NOMO-1 treated with dmso at 0.1 percent for 144 hours (cell line): ENCODE measurements at regions not wholly inside any gene's neighbourhood (a gene's known extent, or its start where the extent isn't known, plus 50 kb on each side); places are given as distances from the start of the nearest gene placed in this dataset.

Experiments used
- DNase-seq: peaks from one replicate; lab custom pipeline; 2025; ENCODE audit not compliant: unreplicated experiment; lab: John Stamatoyannopoulos, UW

DNA sequence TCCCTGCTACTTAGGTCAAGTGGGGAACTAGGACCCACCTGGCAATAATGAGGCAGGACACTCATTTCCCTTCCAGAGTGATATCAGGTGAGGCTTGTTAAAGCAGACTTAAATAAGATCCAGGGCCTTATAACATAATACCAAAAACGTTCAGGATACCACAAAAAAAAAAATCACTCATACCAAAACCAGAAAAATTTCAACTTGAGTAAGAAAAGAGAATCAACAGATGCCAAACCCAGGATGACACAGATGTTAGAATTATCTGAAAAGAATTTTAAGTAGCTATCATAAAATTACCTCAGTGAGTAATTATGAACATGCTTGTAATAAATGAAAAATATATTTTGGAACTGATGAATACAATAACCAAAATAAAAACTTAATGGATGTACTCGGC lies 255.6 kb upstream of the OSR1 start:
- no peak for DNase-seq

DNA sequence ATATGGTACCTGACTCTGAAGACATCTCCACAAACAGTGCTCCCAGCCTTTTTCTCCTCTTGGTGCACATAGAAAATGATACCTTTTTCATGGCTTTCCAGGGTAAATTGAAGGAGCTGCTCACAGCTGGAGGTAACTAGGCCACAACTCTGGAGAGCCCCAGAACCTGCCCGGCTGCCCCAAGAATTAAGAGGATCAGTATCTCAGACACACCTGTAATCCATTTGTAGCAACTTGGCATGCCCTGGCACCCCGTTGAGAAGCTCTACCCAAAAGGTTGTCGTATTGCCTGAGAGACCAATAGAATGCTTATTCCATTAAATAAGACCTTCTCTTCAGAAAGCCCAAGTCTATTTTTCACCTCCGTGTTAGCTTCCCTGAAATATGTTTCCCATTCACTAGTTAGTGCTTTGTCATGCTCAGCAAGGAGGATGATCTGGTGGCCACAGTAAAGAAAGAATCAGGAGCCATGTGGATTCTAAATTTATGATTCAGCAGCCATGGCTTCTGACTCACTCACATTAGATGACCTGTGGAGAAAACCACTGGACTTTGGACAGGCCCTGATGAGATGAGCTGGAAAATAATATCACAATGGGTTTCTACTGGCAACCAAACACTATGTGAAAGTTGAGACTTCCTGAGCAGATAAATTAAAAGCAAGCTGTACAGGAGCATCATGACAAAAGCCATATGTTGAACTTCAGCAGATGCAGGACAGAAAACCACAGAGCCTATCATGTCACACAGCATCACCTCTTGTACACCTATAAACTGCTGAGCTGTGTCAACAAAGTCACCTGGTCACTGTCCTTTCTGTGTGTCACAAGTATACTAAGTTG lies 253.3 kb upstream of the OSR1 start:
- DNase-seq = no peak

- no peak for DNase-seq
These were observed 250.8 kb upstream of the OSR1 start for GRCh38 chr2:19609266-19609665.

DNA sequence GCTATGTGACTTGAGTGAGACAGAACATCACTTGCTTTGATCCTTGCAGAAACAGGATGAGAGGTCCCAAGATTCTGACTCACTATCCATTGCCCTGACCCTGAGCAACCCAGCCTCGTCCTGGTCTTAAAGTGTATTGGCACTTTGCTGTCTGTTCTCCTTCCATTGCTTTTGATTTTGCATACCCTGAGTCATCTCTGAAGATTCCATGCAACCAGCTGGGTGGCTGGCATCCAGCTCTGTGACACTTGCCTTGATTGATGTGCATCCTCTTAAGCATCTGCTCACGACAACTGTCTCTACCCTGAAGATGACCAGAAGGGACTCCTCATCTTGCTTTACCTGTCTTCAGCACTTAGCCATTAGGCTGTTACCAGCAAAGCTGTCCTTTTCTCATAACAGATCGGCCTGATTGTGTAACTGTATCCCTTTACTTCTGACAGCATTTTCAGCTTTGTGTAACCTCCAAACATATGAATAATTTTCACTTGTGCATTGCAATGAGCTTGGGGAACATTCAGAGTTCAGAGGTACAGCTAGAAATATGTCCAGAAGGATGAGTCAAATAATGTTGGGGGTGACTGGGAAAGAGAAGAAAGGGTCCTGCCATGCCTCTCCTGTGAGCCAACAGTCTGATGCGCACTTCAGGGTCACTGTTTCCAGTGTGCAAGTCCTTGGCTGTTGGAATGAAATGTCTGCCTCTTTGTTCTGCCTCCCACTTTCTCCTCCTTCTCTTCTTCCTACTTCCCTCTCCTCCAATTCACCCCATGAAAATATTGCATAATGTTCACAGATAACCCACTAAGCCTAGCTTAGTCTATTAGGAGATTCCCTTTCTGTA lies 249.7 kb upstream of the OSR1 start:
- no peak for DNase-seq

GRCh38 chr2:19607400-19607799 lies 249.0 kb upstream of the OSR1 start:
- DNase-seq = no peak

GRCh38 chr2:19600982-19601381 lies 242.6 kb upstream of the OSR1 start:
- no peak for DNase-seq

DNA sequence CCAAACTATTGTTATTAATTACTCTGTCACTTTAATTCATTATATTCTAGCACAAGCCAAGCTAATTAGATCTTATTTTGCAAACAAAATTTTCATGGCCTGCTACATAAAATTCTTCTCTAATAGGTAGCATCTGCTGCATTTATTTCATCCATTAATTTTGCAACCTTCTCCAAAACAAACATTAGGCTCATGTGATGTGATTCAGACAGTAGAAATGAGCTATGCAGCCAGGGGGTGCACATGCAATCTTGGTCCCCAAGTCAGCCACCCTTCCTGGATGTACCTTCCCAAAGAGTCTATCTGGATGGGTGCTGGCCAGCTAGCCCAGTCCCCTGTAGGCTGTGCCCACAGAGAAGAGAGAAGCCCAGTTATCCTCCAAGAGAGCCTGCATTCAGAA lies 242.1 kb upstream of the OSR1 start:
- DNase-seq = no peak

DNA sequence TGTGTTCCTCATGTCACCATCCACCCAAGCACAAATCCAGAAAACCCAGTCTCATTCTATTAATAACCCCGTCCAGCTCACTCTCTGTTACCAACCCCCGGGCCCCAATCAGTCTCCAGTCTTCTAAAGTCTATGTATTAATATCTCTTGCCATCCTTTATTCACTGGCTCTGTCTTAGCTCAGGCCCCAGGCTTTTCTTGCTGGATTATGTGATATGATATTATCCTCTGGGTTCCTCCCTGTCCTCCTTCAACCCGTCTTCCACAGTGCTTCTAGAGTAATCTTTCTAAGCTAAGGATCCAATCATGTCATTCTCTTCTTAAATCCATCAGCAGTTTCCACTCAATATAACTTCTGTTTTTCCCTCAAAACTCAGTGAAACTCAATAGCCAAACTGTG lies 240.5 kb upstream of the OSR1 start:
- no peak for DNase-seq

GRCh38 chr2:19592197-19592596 lies 233.8 kb upstream of the OSR1 start:
- no peak for DNase-seq

GRCh38 chr2:19589791-19590190 lies 231.4 kb upstream of the OSR1 start:
- DNase-seq = no peak

DNA sequence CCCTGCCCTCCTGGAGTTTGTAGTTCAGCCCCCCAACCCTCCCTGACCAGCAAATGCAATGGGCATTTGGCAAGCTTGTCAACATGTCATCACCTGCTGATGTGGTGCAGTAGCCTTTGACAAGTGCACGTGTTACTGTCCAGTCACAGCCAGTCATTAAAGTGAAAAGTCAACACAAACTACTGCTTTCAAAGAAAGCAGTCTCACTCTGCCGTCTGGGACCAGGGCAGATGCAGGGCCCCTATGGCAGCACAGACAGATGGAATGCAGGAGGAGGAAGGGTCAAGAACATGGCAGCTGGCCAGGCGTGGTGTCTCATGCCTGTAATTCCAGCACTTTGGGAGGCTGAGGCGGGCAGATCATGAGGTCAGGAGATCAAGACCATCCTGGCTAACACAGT lies 222.4 kb upstream of the OSR1 start:
- no peak for DNase-seq

GRCh38 chr2:19580264-19580663 lies 221.8 kb upstream of the OSR1 start:
- DNase-seq = no peak

GRCh38 chr2:19579461-19579860 lies 221.0 kb upstream of the OSR1 start:
- DNase-seq = no peak

DNA sequence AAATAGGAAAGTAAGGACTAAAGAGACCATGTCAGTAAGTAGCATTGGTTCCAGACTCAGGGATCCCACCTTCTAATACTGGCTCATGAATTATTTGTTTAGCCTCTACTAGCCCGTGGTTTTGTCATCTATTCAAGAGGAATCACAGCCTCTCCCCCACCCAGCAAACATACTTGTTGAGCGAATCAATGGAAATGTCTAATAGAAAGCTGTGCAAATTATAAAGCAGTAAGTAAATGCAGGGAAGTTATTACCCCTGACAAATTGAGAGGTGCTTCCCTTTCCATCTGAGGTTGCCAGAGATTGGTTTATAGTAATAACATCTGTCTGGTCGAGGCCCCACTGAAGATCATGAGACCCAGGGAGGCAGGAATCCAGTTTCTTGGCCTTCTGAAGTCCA lies 219.3 kb upstream of the OSR1 start:
- no peak for DNase-seq

DNA sequence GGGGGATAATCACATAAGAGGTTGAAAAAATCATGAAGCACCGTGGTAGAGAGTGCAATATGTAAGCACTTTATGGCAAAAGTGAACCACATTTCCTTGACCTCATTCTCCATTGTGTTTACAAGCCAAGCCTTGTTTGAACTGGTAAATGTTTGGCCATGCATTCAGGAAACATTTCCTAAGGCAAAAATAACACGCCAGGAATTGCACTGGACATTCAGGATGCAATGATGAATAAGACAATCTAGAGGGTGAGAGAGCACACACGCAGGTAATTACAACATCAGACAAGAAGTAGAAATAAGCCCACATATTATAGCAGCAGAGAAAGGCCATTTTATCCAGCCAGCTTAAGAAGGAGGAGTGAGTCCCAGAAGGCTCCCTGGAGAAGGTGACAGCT lies 218.0 kb upstream of the OSR1 start:
- no peak for DNase-seq

DNA sequence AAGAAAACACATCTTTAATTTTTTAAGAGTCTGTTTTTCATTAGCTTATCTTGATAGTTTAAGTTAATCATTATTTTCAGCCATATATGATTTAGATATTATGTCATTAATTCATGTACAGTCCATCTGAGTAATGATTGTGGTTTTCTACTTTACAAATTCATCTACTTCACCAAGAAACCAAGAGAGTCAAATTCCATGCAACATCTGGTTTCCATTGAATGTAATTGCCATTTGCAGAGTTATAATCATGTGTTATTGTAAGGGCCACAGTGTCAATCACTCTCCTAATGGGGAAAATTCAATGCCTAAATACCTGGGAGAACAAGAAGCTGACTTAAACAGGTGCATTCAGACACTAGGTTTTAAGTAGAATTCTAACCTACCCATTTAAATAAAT lies 217.2 kb upstream of the OSR1 start:
- no peak for DNase-seq

- no peak for DNase-seq
These were observed 216.4 kb upstream of the OSR1 start for GRCh38 chr2:19574778-19575260.

DNA sequence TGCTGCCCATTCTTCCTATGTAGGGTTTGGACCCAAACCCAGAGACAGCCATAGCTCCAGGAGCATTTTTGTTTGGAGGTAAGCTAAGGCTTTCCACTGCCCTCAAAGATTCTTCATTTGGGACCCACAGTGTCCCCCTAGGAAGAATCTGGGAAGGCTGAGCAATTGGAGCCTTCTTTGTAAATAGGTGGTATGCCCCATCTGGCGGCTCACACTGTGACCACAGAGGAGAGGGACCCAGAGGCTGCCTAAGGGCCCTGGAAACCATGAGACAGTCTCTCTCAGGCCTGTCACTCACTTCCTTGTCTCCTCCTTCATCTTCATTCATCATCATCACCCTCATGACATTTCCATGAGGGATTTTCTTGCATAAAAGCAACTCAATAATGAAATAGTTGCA lies 215.4 kb upstream of the OSR1 start:
- no peak for DNase-seq

- DNase-seq = no peak
These were observed 213.3 kb upstream of the OSR1 start for GRCh38 chr2:19571773-19572172.

- no peak for DNase-seq
These were observed 210.9 kb upstream of the OSR1 start for GRCh38 chr2:19569300-19569791.

DNA sequence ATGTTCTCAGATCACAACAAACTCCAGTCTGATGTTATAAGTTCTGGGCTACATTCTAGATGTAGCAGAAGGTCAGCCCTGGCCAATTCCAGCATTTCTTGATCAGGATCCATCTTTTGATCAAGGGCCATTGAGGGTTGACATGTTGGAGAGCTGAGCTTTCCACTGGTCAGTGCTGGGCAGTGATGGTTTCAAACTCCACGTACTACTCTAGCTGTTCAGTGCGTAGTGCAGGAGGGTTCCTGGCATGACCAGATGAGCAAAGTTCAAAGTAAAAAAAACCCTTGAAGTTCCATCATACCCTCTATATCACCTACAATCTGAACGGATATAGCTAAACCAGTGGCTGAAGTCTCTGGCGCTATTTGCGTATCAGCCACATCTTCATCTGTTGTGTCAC lies 210.4 kb upstream of the OSR1 start:
- DNase-seq = no peak

DNA sequence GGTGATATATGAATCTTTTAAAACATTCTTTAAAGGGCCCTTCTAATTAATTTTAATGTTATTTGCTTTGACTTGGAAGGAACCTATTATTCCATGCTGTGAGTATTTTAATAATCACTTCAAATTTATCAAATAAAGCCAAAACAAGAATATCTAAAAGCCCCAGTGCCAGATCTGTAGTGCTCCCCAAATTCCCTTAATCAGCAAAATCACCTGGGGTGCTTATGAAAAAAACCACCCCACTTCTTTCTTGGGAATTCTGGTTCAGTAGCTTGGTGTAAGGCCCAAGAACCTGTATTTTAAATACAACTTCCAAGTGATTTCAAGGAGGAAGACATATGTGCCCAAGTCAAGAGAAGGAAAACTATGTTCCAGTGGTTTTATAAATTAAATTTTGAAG lies 202.4 kb upstream of the OSR1 start:
- no peak for DNase-seq
